KOPT-K1 (cell line): ENCODE measurements at regions not wholly inside any gene's neighbourhood (a gene's known extent, or its start where the extent isn't known, plus 50 kb on each side); places are given as distances from the start of the nearest gene placed in this dataset.

Source experiments
- H3K27ac ChIP-seq: fragments of 200-600 bp; sonication (generic); 2 replicates; pipeline ENCODE4 v1.5.1; 2016; ENCODE audit warnings: antibody characterized with exemption, mild to moderate bottlenecking, low read depth, low read length; ENCODE audit not compliant: poor library complexity, severe bottlenecking
- H3K36me3 ChIP-seq: fragments of 200-600 bp; sonication (generic); 2 replicates; pipeline ENCODE4 v1.5.1; 2017; ENCODE audit warnings: antibody characterized with exemption, mild to moderate bottlenecking, low read length, moderate library complexity; ENCODE audit not compliant: insufficient read depth
- H3K9me3 ChIP-seq: fragments of 200-600 bp; sonication (generic); 2 replicates; pipeline ENCODE4 v1.5.1; 2017; ENCODE audit warnings: antibody characterized with exemption, low read length, mild to moderate bottlenecking; ENCODE audit not compliant: insufficient read depth, poor library complexity, severe bottlenecking

DNA sequence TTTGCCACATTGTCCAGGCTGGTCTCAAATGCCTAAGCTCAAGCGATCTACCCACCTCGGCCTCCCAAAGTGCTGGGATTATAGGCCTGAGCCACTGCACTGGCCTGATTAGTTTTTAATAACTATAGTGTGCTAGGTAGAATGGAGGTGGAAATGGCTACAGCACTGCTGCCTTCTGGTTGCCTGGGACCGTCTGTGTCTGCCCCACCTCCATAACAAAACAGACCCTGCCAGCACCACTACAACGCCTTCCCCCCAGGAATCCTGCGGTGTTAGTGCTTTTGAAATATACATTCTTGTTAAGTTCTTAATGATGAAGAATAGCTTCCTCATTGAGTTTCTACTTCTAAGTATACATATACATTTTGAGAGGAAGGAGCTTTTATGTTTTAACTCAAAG, 148.2 kb upstream of the ITGA6 start:
- Histone ChIP-seq H3K9me3 (peaks cover 10% of the 10 kb centered on the region), H3K27ac (no peak overlapping the region), H3K36me3 (no peaks in the 10 kb centered on the region)

GRCh38 chr2:172279813-172280212, 147.6 kb upstream of the ITGA6 start:
- no peaks in the 10 kb centered on the region for H3K36me3 ChIP-seq
- H3K9me3 ChIP-seq, result peaks cover 10% of the 10 kb centered on the region
- H3K27ac ChIP-seq, result no peak overlapping the region

DNA sequence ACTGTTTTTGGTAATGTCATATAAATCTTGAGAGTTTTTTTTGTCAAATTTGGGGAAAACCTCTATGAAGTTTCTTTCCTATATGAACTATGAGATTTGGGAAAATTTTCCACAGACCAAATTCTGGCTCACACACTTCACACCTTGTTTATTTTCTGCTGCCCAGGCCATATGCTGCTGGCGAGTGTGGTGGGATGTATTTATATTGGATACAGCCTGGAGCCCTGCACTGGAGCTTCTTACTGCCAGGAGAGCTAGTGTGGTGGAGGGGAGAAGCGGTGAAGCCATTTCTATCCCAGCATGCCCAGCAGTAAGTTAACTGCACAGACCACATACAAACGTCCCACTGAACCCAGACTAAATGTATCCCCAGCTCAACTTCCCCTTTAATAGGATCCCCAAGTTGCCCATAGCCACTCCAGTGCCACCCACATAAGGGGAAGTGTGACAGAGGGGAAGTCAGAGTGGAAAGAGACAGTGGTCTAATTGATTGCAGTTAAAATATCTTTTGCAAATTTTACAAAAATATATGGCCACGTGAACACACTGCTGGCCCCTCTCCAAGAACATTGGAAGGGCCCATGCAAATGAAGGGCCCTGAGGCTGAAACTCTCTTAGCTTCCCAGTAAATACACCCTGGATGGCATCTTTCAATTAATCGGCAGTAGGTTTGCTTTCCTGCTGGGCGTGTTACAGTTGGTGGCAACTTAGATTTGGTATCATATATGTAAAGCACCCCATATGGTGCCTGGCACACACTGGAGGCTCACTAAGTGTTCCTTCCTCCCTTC, 146.6 kb upstream of the ITGA6 start:
- H3K27ac ChIP-seq, result no peak overlapping the region
- no peaks in the 10 kb centered on the region for H3K36me3 ChIP-seq
- peaks cover 10% of the 10 kb centered on the region for H3K9me3 ChIP-seq

GRCh38 chr2:172281648-172282570, 145.5 kb upstream of the ITGA6 start:
- Histone ChIP-seq H3K36me3 (no peaks in the 10 kb centered on the region), H3K27ac (no peak overlapping the region), H3K9me3 (peaks cover 5% of the 10 kb centered on the region)

DNA sequence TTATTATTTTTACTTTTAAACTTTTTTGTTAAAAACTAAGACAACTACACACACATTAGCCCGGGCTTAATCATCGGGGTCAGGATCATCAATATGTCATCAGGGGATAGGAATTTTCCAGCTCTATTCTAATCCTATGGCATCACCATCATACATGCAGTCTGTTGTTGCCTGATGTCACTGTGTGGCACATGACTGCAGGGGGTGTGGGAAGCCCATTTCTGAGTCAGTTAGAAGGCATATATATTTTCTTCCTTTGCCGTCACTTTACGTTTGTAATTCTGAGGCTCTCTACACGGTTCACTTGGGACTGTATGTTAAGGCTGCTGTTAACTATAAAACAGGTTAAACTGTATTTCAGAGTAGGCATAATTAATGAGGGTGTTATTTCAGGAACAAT, 144.4 kb upstream of the ITGA6 start:
- no peaks in the 10 kb centered on the region for H3K36me3 ChIP-seq
- H3K27ac ChIP-seq, result no peak overlapping the region
- no peaks in the 10 kb centered on the region for H3K9me3 ChIP-seq

DNA sequence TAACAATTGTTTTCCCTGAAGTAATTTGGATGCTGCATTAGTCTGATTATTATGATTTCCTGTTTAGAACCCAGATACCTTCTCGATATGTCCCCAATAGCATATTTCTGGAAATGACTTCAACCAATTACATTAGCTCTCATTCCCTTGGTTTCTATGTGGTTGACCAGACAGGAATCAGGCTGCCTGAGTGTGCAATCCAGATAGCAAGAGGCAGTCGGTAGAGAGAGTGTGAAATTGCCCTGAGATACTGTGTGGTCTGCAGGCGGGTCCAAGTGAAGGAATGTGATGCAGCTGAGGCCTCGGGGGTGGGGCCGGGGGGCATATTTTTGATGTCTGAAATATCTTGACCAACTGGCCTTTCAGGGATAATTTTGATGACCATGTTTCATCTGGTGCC, 143.9 kb upstream of the ITGA6 start:
- H3K9me3 ChIP-seq, result no peaks in the 10 kb centered on the region
- no peak overlapping the region for H3K27ac ChIP-seq
- no peaks in the 10 kb centered on the region for H3K36me3 ChIP-seq

DNA sequence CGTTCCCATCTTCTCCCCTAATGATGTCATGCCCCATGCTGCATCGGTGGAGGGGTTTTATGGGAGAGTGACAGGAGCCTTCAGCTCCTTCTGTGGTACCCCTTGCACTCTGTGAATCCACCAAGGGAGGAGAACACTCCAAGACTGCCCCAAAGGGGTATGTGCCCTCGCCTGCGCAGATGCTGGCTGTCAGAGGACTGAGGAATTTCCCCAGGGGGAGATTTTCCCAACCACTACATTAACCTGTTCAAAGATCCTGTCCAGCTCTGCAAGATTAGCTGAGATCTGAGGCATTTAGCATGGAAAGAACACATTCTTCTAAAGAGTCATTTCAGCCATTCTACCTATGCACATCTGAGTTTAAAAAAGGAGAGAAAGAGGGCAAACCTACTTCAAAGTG, 143.2 kb upstream of the ITGA6 start:
- Histone ChIP-seq H3K9me3 (no peaks in the 10 kb centered on the region), H3K36me3 (no peaks in the 10 kb centered on the region), H3K27ac (no peak overlapping the region)

GRCh38 chr2:172285010-172285621, 142.3 kb upstream of the ITGA6 start:
- peak overlapping the region; percentile 14 for H3K27ac ChIP-seq
- H3K36me3 ChIP-seq, result no peaks in the 10 kb centered on the region
- no peaks in the 10 kb centered on the region for H3K9me3 ChIP-seq

- Histone ChIP-seq H3K36me3 (no peaks in the 10 kb centered on the region), H3K27ac (peak overlapping the region; percentile 14), H3K9me3 (no peaks in the 10 kb centered on the region)
Measured at GRCh38 chr2:172285760-172286159, 141.6 kb upstream of the ITGA6 start.

GRCh38 chr2:172287190-172287589, 140.2 kb upstream of the ITGA6 start:
- Histone ChIP-seq H3K9me3 (peaks cover 9% of the 10 kb centered on the region), H3K36me3 (no peaks in the 10 kb centered on the region), H3K27ac (no peak overlapping the region)

DNA sequence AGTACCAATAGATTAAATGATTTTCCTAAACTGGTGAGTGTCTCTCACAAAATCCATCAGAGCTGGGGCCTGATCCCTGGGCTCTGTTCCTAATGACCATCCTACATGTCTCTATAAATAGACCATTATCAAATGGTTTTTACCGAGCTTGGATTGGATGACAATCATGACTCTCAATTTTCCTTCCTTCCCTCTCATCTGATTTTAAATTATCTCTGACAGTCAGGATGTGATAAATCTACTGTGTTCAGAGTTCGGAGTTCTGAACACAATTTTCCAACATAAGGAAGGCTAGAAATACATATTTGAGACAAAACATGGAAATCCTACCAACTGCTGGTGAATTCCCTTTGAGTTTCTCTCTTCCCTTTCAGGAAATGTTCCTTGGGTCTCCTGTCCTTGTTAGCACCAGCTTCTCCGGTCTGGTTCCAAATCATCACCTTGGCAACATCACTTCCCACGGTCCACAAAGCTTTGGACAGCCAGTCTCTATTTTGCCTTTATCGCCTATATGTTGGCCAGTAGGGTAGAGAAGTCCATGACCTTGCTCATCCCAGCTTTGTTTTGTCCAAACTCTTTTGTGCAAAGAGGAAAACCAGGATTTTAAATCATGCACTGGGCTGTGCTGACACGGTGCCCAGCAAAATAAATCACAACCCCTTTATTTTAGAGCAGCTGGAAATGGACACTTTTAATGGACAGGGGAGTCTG, 139.6 kb upstream of the ITGA6 start:
- Histone ChIP-seq H3K36me3 (no peaks in the 10 kb centered on the region), H3K9me3 (peaks cover 9% of the 10 kb centered on the region)

DNA sequence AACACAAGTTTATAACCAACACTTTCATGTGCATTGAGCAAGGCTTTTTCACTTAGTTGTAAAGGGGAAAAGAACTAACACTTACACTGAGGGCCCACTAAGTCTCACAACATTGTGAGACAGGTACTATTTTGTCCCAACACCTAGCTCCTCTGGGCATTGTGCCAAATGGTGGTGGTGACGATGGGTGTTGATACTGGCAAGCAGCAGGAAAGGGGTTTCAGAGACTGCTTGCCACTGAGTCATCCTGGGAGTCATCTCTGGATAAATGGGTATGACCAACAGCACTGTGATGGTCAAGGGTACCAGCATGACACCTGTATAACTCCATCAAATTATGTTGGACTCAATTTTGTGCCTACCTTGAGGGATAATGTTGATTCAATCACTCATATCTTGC, 138.8 kb upstream of the ITGA6 start:
- Histone ChIP-seq H3K9me3 (peaks cover 9% of the 10 kb centered on the region), H3K36me3 (no peaks in the 10 kb centered on the region), H3K27ac (no peak overlapping the region)

More for the DNA sequence above, 139.6 kb upstream of the ITGA6 start:
- no peak overlapping the region for H3K27ac ChIP-seq

- Histone ChIP-seq H3K36me3 (no peaks in the 10 kb centered on the region), H3K9me3 (peaks cover 9% of the 10 kb centered on the region), H3K27ac (no peak overlapping the region)
Measured at GRCh38 chr2:172293952-172294351, 133.4 kb upstream of the ITGA6 start.

- H3K9me3 ChIP-seq, result peaks cover 9% of the 10 kb centered on the region
- H3K27ac ChIP-seq, result no peak overlapping the region
- H3K36me3 ChIP-seq, result no peaks in the 10 kb centered on the region
Measured at GRCh38 chr2:172294983-172295382, 132.4 kb upstream of the ITGA6 start.

DNA sequence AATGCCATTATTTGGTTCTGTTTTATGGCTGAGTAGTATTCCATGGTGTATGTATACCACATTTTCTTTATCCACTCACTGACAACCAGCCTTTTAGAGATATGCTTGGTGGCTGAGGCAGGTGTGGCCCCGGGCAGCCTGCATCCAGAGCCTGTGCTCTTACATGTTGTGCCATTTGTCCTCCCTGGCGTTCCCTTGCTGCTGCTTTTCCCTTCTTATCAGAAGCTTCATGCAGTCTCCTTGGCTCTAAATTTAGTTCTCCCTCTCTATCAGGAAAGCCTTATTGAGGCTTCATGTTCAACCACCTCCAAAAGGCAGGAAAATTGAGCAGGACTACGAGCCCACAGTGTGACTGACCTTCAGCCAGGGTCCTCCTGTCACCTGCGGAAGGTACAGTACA, 131.7 kb upstream of the ITGA6 start:
- Histone ChIP-seq H3K36me3 (no peaks in the 10 kb centered on the region), H3K27ac (no peak overlapping the region), H3K9me3 (peaks cover 9% of the 10 kb centered on the region)
